ENCODE measurements at regions not wholly inside any gene's neighbourhood (a gene's known extent, or its start where the extent isn't known, plus 50 kb on each side); places are given as distances from the start of the nearest gene placed in this dataset.

- TF ChIP-seq EGR1 (IDR thresholded peaks at IDR 0.05) (no peak), FOXM1 (IDR thresholded peaks at IDR 0.05; ENCODE audit: borderline replicate concordance, low read depth) (no peak), NFIC (IDR thresholded peaks at IDR 0.05) (no peak), RAD21 (IDR thresholded peaks at IDR 0.05; ENCODE audit: low read depth) (no peak), MAX (IDR thresholded peaks at IDR 0.05) (no peak), TAF1 (IDR thresholded peaks at IDR 0.05; ENCODE audit: low read depth) (no peak), TCF12 (IDR thresholded peaks at IDR 0.05; ENCODE audit: low read depth) (no peak), CREB1 (IDR thresholded peaks at IDR 0.05; ENCODE audit: low read depth) (no peak), CEBPB (IDR thresholded peaks at IDR 0.05) (no peak), ZBTB7A (IDR thresholded peaks at IDR 0.05; ENCODE audit: low read depth) (no peak)
Observed at GRCh38 chr4:15144967-15145295, 142.7 kb downstream of the CPEB2 start.

DNA sequence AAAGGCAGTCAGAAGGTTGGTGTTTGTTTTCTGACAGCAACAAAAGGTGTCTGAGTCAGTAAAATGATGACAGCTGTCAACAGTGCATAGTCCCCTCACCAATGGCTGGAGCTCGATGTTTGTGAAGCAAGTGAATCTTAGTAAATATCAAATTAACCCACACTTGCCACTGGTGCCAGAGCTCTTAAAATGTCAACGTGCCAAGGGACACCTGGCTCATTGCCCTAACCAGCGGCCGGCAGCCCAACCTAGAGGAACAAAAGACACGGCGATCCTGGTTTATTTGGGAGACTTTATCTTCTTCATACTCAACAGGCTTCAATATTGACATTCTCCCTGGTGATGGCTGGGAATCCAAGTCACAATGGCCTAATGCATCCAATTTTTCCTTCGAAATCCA is 143.4 kb downstream of the CPEB2 start:
- TF ChIP-seq TAF1 (IDR thresholded peaks at IDR 0.05; ENCODE audit: low read depth): no peak
- TF ChIP-seq EGR1 (IDR thresholded peaks at IDR 0.05): no peak
- TF ChIP-seq FOXM1 (IDR thresholded peaks at IDR 0.05; ENCODE audit: borderline replicate concordance, low read depth): no peak
- no peak for TF ChIP-seq ZBTB7A (IDR thresholded peaks at IDR 0.05; ENCODE audit: low read depth)
- TF ChIP-seq USF1 (IDR thresholded peaks at IDR 0.05): no peak
- no peak for TF ChIP-seq CREB1 (IDR thresholded peaks at IDR 0.05; ENCODE audit: low read depth)
- TF ChIP-seq TCF12 (IDR thresholded peaks at IDR 0.05; ENCODE audit: low read depth): no peak
- TF ChIP-seq EP300 (IDR thresholded peaks at IDR 0.05; ENCODE audit: borderline replicate concordance): no peak
- TF ChIP-seq MAX (IDR thresholded peaks at IDR 0.05): no peak
- no peak for TF ChIP-seq CEBPB (IDR thresholded peaks at IDR 0.05)
- no peak for TF ChIP-seq RAD21 (IDR thresholded peaks at IDR 0.05; ENCODE audit: low read depth)
- TF ChIP-seq, protein P1, sequence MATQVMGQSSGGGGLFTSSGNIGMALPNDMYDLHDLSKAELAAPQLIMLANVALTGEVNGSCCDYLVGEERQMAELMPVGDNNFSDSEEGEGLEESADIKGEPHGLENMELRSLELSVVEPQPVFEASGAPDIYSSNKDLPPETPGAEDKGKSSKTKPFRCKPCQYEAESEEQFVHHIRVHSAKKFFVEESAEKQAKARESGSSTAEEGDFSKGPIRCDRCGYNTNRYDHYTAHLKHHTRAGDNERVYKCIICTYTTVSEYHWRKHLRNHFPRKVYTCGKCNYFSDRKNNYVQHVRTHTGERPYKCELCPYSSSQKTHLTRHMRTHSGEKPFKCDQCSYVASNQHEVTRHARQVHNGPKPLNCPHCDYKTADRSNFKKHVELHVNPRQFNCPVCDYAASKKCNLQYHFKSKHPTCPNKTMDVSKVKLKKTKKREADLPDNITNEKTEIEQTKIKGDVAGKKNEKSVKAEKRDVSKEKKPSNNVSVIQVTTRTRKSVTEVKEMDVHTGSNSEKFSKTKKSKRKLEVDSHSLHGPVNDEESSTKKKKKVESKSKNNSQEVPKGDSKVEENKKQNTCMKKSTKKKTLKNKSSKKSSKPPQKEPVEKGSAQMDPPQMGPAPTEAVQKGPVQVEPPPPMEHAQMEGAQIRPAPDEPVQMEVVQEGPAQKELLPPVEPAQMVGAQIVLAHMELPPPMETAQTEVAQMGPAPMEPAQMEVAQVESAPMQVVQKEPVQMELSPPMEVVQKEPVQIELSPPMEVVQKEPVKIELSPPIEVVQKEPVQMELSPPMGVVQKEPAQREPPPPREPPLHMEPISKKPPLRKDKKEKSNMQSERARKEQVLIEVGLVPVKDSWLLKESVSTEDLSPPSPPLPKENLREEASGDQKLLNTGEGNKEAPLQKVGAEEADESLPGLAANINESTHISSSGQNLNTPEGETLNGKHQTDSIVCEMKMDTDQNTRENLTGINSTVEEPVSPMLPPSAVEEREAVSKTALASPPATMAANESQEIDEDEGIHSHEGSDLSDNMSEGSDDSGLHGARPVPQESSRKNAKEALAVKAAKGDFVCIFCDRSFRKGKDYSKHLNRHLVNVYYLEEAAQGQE (IDR thresholded peaks at IDR 0.05; ENCODE audit: low read depth): no peak
- no peak for TF ChIP-seq TEAD4 (IDR thresholded peaks at IDR 0.05)
- no peak for TF ChIP-seq YY1 (IDR thresholded peaks at IDR 0.05; ENCODE audit: low read depth)

GRCh38 chr4:15147714-15148113 is 145.4 kb downstream of the CPEB2 start:
- TF ChIP-seq TEAD4 (IDR thresholded peaks at IDR 0.05) (no peak), FOXM1 (IDR thresholded peaks at IDR 0.05; ENCODE audit: borderline replicate concordance, low read depth) (no peak), TCF12 (IDR thresholded peaks at IDR 0.05; ENCODE audit: low read depth) (no peak), CEBPB (IDR thresholded peaks at IDR 0.05) (no peak), RAD21 (IDR thresholded peaks at IDR 0.05; ENCODE audit: low read depth) (no peak), NFIC (IDR thresholded peaks at IDR 0.05) (no peak), YY1 (IDR thresholded peaks at IDR 0.05; ENCODE audit: low read depth) (no peak), EP300 (IDR thresholded peaks at IDR 0.05; ENCODE audit: borderline replicate concordance) (no peak), MAX (IDR thresholded peaks at IDR 0.05) (no peak), EGR1 (IDR thresholded peaks at IDR 0.05) (no peak), USF1 (IDR thresholded peaks at IDR 0.05) (no peak), ZBTB7A (IDR thresholded peaks at IDR 0.05; ENCODE audit: low read depth) (no peak), CREB1 (IDR thresholded peaks at IDR 0.05; ENCODE audit: low read depth) (no peak), TAF1 (IDR thresholded peaks at IDR 0.05; ENCODE audit: low read depth) (no peak)
- TF ChIP-seq, protein P1 (IDR thresholded peaks at IDR 0.05; ENCODE audit: low read depth): no peak

DNA sequence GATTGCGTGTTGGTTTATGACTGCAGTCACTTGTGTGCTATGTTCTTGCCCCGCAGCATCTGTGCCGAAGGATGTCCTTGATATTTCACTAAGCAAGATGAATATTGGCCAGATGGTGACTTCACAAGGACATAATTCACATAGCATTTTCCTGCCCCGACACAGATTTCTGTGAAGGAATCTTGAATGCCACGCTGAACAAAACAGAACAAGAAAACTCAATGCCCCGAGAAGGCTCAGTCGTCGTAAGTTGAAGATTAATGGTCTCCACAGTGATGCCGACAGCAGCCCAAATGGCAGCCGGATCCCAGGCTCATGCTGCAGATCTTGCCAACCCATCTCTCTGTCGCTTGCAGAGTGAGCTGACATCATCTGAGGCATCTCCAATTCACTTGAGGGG is 145.9 kb downstream of the CPEB2 start:
- TF ChIP-seq EP300 (IDR thresholded peaks at IDR 0.05; ENCODE audit: borderline replicate concordance): no peak
- TF ChIP-seq RAD21 (IDR thresholded peaks at IDR 0.05; ENCODE audit: low read depth): no peak
- TF ChIP-seq YY1 (IDR thresholded peaks at IDR 0.05; ENCODE audit: low read depth): no peak
- no peak for TF ChIP-seq FOXM1 (IDR thresholded peaks at IDR 0.05; ENCODE audit: borderline replicate concordance, low read depth)
- TF ChIP-seq EGR1 (IDR thresholded peaks at IDR 0.05): no peak
- no peak for TF ChIP-seq CEBPB (IDR thresholded peaks at IDR 0.05)
- no peak for TF ChIP-seq TAF1 (IDR thresholded peaks at IDR 0.05; ENCODE audit: low read depth)

GRCh38 chr4:15148691-15149090 is 146.4 kb downstream of the CPEB2 start:
- TF ChIP-seq, protein P1 (IDR thresholded peaks at IDR 0.05; ENCODE audit: low read depth): no peak
- TF ChIP-seq RAD21 (IDR thresholded peaks at IDR 0.05; ENCODE audit: low read depth) (no peak), TAF1 (IDR thresholded peaks at IDR 0.05; ENCODE audit: low read depth) (no peak), EP300 (IDR thresholded peaks at IDR 0.05; ENCODE audit: borderline replicate concordance) (no peak), YY1 (IDR thresholded peaks at IDR 0.05; ENCODE audit: low read depth) (no peak), FOXM1 (IDR thresholded peaks at IDR 0.05; ENCODE audit: borderline replicate concordance, low read depth) (no peak), ZBTB7A (IDR thresholded peaks at IDR 0.05; ENCODE audit: low read depth) (no peak), NFIC (IDR thresholded peaks at IDR 0.05) (no peak), TCF12 (IDR thresholded peaks at IDR 0.05; ENCODE audit: low read depth) (no peak), TEAD4 (IDR thresholded peaks at IDR 0.05) (no peak), USF1 (IDR thresholded peaks at IDR 0.05) (no peak), MAX (IDR thresholded peaks at IDR 0.05) (no peak), CREB1 (IDR thresholded peaks at IDR 0.05; ENCODE audit: low read depth) (no peak), CEBPB (IDR thresholded peaks at IDR 0.05) (no peak)

Data from Ishikawa (cell line).